NOMO-1 (cell line): ENCODE measurements at regions not wholly inside any gene's neighbourhood (a gene's known extent, or its start where the extent isn't known, plus 50 kb on each side); places are given as distances from the start of the nearest gene placed in this dataset.

ENCODE experiments used
- DNase-seq, 2 experiments: peaks; one replicate each; lab custom pipeline; 2025; ENCODE audit not compliant: unreplicated experiment in 2 of 2; lab: John Stamatoyannopoulos, UW

GRCh38 chr2:150319658-150320555 is 167.6 kb downstream of the RND3 start:
- DNase-seq: no peak

- DNase-seq: no peak
These were observed 168.4 kb downstream of the RND3 start for GRCh38 chr2:150319085-150319484.

GRCh38 chr2:150312271-150312670 is 175.2 kb downstream of the RND3 start:
- DNase-seq: no peak

GRCh38 chr2:150309311-150310080 is 178.0 kb downstream of the RND3 start:
- DNase-seq: no peak

GRCh38 chr2:150307258-150307657 is 180.2 kb downstream of the RND3 start:
- no peak for DNase-seq

GRCh38 chr2:150303281-150303680 is 184.2 kb downstream of the RND3 start:
- DNase-seq: peak; percentile 7 to 38

GRCh38 chr2:150298571-150299305 is 188.7 kb downstream of the RND3 start:
- DNase-seq: no peak

GRCh38 chr2:150296770-150297546 is 190.5 kb downstream of the RND3 start:
- DNase-seq: no peak

GRCh38 chr2:150295544-150295943 is 191.9 kb downstream of the RND3 start:
- no peak for DNase-seq

GRCh38 chr2:150293771-150294170 is 193.7 kb downstream of the RND3 start:
- DNase-seq: no peak

- no peak for DNase-seq
These were observed 194.7 kb downstream of the RND3 start for GRCh38 chr2:150292807-150293206.

GRCh38 chr2:150292192-150292591 is 195.3 kb downstream of the RND3 start:
- DNase-seq: no peak

- no peak for DNase-seq
These were observed 200.6 kb downstream of the RND3 start for GRCh38 chr2:150286730-150287362.

- DNase-seq: no peak
These were observed 203.4 kb downstream of the RND3 start for GRCh38 chr2:150284116-150284515.

GRCh38 chr2:150282771-150283371 is 204.6 kb downstream of the RND3 start:
- DNase-seq: no peak

- DNase-seq: no peak
These were observed 205.1 kb downstream of the RND3 start for GRCh38 chr2:150282357-150282756.

- DNase-seq: no peak
These were observed 207.2 kb downstream of the RND3 start for GRCh38 chr2:150280231-150280630.

- no peak for DNase-seq
These were observed 207.8 kb downstream of the RND3 start for GRCh38 chr2:150279686-150280085.

- DNase-seq: no peak
These were observed 210.7 kb downstream of the RND3 start for GRCh38 chr2:150276737-150277136.

- DNase-seq: no peak
These were observed 213.4 kb downstream of the RND3 start for GRCh38 chr2:150274108-150274507.
